ENCODE measurements at regions not wholly inside any gene's neighbourhood (a gene's known extent, or its start where the extent isn't known, plus 50 kb on each side); places are given as distances from the start of the nearest gene placed in this dataset.

GRCh38 chr5:142387024-142387682 lies 62.3 kb upstream of the SPRY4 start:
- RAD21 ChIA-PET (ENCODE audit: unreplicated experiment), result no interaction called here
- CTCF ChIA-PET, result interaction anchor here (1.2 kb wide), 1 partner anchor 164 kb away, joined by 3 read pairs; no protein-coding TSS in a partner anchor
- Histone ChIP-seq H3K4me3 (no peak overlapping the region), H3K9me3 (replicated peaks; ENCODE audit: control insufficient read depth, insufficient read depth, low read length) (no peaks in the 10 kb centered on the region), H2AFZ (ENCODE audit: control insufficient read depth, low read depth, low read length) (no peak overlapping the region), H3K36me3 (ENCODE audit: control insufficient read depth in 2 of 2, insufficient read depth in 2 of 2, low read length in 1 of 2) (no peaks in the 10 kb centered on the region), H3K27ac (ENCODE audit: control insufficient read depth, insufficient read depth) (no peak overlapping the region), H3K79me2 (ENCODE audit: control insufficient read depth, insufficient read depth, low read length) (no peaks in the 10 kb centered on the region), H3K4me1 (ENCODE audit: control insufficient read depth, insufficient read depth, low read length) (no peaks in the 10 kb centered on the region), H3K9ac (ENCODE audit: control insufficient read depth, insufficient read depth, low read length) (no peak overlapping the region), H3K27me3 (replicated peaks in 1 of 2; ENCODE audit: control insufficient read depth in 2 of 2, insufficient read depth in 2 of 2, low read length in 1 of 2) (no peaks in the 10 kb centered on the region; a peak in 1 of 4 replicates), H4K20me1 (ENCODE audit: control insufficient read depth, insufficient read depth) (no peaks in the 10 kb centered on the region), H3K4me2 (ENCODE audit: control insufficient read depth, insufficient read depth) (no peak overlapping the region)
- DNase-seq (ENCODE audit: low read depth, low spot score), result no peak
- POLR2A ChIA-PET, result interaction anchor here (0.6 to 1.3 kb wide), 3 partner anchors 9 to 33 kb away, joined by 3 to 7 read pairs (median 5); no protein-coding TSS in a partner anchor
- no peak for ATAC-seq
- TF ChIP-seq E2F4 (IDR thresholded peaks at IDR 0.05; ENCODE audit: low read depth, low read length), result no peak
- no peak for TF ChIP-seq MAX (IDR thresholded peaks at IDR 0.05; ENCODE audit: low read depth, low read length)
- TF ChIP-seq RAD21 (IDR thresholded peaks at IDR 0.05; ENCODE audit: insufficient read depth, low read depth, low read length), result no peak
- TF ChIP-seq KAT2A (conservative IDR thresholded peaks at IDR 0.05; ENCODE audit: control insufficient read depth, low read depth, low read length), result no peak
- TF ChIP-seq WRNIP1 (IDR thresholded peaks at IDR 0.05; ENCODE audit: borderline replicate concordance, low read depth, low read length), result no peak
- TF ChIP-seq USF1 (IDR thresholded peaks at IDR 0.05; ENCODE audit: borderline replicate concordance, extremely low read length, insufficient read depth, low read depth, low read length), result no peak
- no peak for TF ChIP-seq CREB1 (IDR thresholded peaks at IDR 0.05; ENCODE audit: low read depth)
- no peak for TF ChIP-seq ZNF207 (IDR thresholded peaks at IDR 0.05; ENCODE audit: borderline replicate concordance)
- TF ChIP-seq STAT1 (conservative IDR thresholded peaks at IDR 0.05), result no peak
- TF ChIP-seq HCFC1 (IDR thresholded peaks at IDR 0.05; ENCODE audit: low read length), result no peak
- TF ChIP-seq MXI1 (IDR thresholded peaks at IDR 0.05; ENCODE audit: low read depth, low read length), result no peak
- no peak for TF ChIP-seq E4F1 (IDR thresholded peaks at IDR 0.05; ENCODE audit: borderline replicate concordance, partially characterized antibody)
- no peak for TF ChIP-seq ATF3 (IDR thresholded peaks at IDR 0.05; ENCODE audit: borderline replicate concordance, extremely low read depth, low read depth, low read length)
- TF ChIP-seq ZZZ3 (IDR thresholded peaks at IDR 0.05; ENCODE audit: control insufficient read depth, insufficient read length, low read depth), result no peak
- TF ChIP-seq CBFB (IDR thresholded peaks at IDR 0.05; ENCODE audit: low read depth), result no peak
- TF ChIP-seq BMI1 (IDR thresholded peaks at IDR 0.05; ENCODE audit: borderline replicate concordance), result no peak
- TF ChIP-seq NBN (IDR thresholded peaks at IDR 0.05), result no peak
- TF ChIP-seq ELK1 (IDR thresholded peaks at IDR 0.05; ENCODE audit: low read depth, low read length), result no peak
- SMC1A ChIA-PET (ENCODE audit: uncharacterized antibody, unreplicated experiment), result interaction anchor here (0.8 kb wide), 1 partner anchor 33 kb away, joined by 5 read pairs; no protein-coding TSS in a partner anchor
- in situ Hi-C loops (cut with MboI) (no loop called here), intact Hi-C loops (cut with micrococcal nuclease; ENCODE audit: unreplicated experiment) (no loop called here)
- WGBS (ENCODE audit: insufficient coverage, insufficient replicate concordance, low lambda C conversion rate, missing lambda C conversion rate), result 0% methylated on average over 3 of the region's 3 CpGs
- FAIRE-seq, result no peak
- BruUV-seq (replicated peaks), result no TSS peak

Measured in GM12878 (cell line).